ENCODE measurements at regions not wholly inside any gene's neighbourhood (a gene's known extent, or its start where the extent isn't known, plus 50 kb on each side); places are given as distances from the start of the nearest gene placed in this dataset.

GRCh38 chr7:34337163-34337562, 320.9 kb upstream of the NPSR1 start:
- H3K9me3 Mint-ChIP-seq (ENCODE audit: unreplicated experiment): peaks cover 10% of the 10 kb centered on the region
- intact Hi-C loops (cut with micrococcal nuclease; ENCODE audit: unreplicated experiment): no loop called here
- CTCF ChIA-PET: no interaction called here

DNA sequence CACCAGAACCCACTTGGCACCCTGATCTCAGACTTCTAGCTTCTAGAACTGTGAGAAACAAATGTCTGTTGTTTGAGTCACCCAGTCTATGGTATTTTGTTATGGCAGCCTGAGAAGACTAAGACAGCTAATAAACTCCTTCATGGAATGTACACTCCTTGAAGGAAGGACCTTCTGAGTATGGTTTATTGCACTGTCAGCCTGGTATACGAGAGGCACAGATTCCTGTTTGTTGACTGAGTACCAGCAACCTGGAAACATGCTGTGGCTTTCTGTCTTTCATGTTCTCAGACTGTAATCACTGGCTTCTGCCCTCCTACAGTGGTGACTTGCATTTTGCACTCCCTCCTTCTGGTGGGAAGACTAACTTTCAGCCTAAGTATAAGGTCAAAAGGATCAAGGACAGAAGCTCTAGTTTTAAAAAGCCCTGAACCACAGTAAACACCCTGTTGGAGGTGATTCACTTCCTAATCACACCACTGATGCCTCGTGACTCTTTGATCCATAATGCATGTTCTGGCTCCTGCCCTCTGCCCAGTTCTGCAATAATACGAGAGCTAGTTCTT, 319.0 kb upstream of the NPSR1 start:
- no TSS peak for BruUV-seq (replicated peaks)
- POLR2A ChIA-PET: no interaction called here
- H3K27ac Mint-ChIP-seq (ENCODE audit: unreplicated experiment): no peak overlapping the region

More at GRCh38 chr7:34337163-34337562, 320.9 kb upstream of the NPSR1 start:
- no peaks in the 10 kb centered on the region for H3K4me1 Mint-ChIP-seq (ENCODE audit: low read depth, unreplicated experiment)
- H3K27me3 Mint-ChIP-seq (ENCODE audit: insufficient read depth, unreplicated experiment): peaks cover 14% of the 10 kb centered on the region
- no peak overlapping the region for H3K27ac Mint-ChIP-seq (ENCODE audit: unreplicated experiment)
- TF ChIP-seq, protein P1, sequence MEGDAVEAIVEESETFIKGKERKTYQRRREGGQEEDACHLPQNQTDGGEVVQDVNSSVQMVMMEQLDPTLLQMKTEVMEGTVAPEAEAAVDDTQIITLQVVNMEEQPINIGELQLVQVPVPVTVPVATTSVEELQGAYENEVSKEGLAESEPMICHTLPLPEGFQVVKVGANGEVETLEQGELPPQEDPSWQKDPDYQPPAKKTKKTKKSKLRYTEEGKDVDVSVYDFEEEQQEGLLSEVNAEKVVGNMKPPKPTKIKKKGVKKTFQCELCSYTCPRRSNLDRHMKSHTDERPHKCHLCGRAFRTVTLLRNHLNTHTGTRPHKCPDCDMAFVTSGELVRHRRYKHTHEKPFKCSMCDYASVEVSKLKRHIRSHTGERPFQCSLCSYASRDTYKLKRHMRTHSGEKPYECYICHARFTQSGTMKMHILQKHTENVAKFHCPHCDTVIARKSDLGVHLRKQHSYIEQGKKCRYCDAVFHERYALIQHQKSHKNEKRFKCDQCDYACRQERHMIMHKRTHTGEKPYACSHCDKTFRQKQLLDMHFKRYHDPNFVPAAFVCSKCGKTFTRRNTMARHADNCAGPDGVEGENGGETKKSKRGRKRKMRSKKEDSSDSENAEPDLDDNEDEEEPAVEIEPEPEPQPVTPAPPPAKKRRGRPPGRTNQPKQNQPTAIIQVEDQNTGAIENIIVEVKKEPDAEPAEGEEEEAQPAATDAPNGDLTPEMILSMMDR (IDR thresholded peaks at IDR 0.05; ENCODE audit: insufficient read depth in 1 of 2, low read depth in 1 of 2, low read length in 1 of 2, severe bottlenecking in 1 of 2, unreplicated experiment in 1 of 2): no peak
- no TSS peak for BruUV-seq (replicated peaks)
- POLR2A ChIA-PET: no interaction called here
- Histone ChIP-seq H3K36me3 (ENCODE audit: control insufficient read depth, insufficient read depth, low read length) (no peaks in the 10 kb centered on the region), H3K4me3 (ENCODE audit: low read depth, low read length) (no peak overlapping the region), H3K9me3 (no peaks in the 10 kb centered on the region), H3K4me1 (no peaks in the 10 kb centered on the region), H3K27me3 (replicated peaks; ENCODE audit: control insufficient read depth, insufficient read depth, low read length) (no peaks in the 10 kb centered on the region)
- no peaks in the 10 kb centered on the region for H3K36me3 Mint-ChIP-seq (ENCODE audit: insufficient read depth, unreplicated experiment)
- DNase-seq: no peak
- H3K4me3 Mint-ChIP-seq (ENCODE audit: unreplicated experiment): no peak overlapping the region

DNA sequence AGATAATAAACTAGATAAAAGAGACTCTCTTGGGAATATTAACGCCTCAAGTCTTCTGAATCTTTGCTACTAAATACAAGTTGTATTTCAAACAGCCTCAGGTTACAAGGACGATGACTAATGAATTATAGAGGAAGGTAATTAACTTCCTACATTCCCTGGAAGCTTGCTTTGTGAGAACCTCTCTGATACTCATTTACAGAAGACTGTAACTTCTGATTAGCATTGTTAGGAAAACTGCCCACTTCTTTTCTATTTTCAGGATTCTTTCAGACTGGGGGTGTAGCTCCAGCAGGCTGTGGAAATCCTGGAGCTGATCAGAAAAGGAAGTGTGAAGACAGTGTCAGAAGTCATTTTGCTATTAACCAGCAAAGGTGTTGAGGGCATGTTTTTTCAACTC, 316.7 kb upstream of the NPSR1 start:
- no TSS peak for BruUV-seq (replicated peaks)
- TF ChIP-seq, protein P1 (IDR thresholded peaks at IDR 0.05; ENCODE audit: insufficient read depth in 1 of 2, low read depth in 1 of 2, low read length in 1 of 2, severe bottlenecking in 1 of 2, unreplicated experiment in 1 of 2): no peak
- no peak overlapping the region for H3K4me3 Mint-ChIP-seq (ENCODE audit: unreplicated experiment)
- ChIA-PET CTCF (interaction anchor here (0.6 to 1.5 kb wide), 3 partner anchors 20 to 204 kb away, joined by 3 to 4 read pairs (median 3); no protein-coding TSS in a partner anchor), POLR2A (no interaction called here)
- H3K27me3 Mint-ChIP-seq (ENCODE audit: insufficient read depth, unreplicated experiment): peaks cover 3% of the 10 kb centered on the region
- no peaks in the 10 kb centered on the region for H3K4me1 Mint-ChIP-seq (ENCODE audit: low read depth, unreplicated experiment)
- H3K27me3 ChIP-seq (replicated peaks; ENCODE audit: control insufficient read depth, insufficient read depth, low read length): no peaks in the 10 kb centered on the region
- no peak overlapping the region for H3K4me3 ChIP-seq (ENCODE audit: low read depth, low read length)
- no peak for DNase-seq
- H3K9me3 Mint-ChIP-seq (ENCODE audit: unreplicated experiment): peaks cover 10% of the 10 kb centered on the region
- H3K36me3 Mint-ChIP-seq (ENCODE audit: insufficient read depth, unreplicated experiment): no peaks in the 10 kb centered on the region
- no peak overlapping the region for H3K27ac Mint-ChIP-seq (ENCODE audit: unreplicated experiment)
- intact Hi-C loops (cut with micrococcal nuclease; ENCODE audit: unreplicated experiment): no loop called here
- no peaks in the 10 kb centered on the region for H3K4me1 ChIP-seq
- H3K36me3 ChIP-seq (ENCODE audit: control insufficient read depth, insufficient read depth, low read length): no peaks in the 10 kb centered on the region
- H3K9me3 ChIP-seq: no peaks in the 10 kb centered on the region

More for the DNA sequence above, 319.0 kb upstream of the NPSR1 start:
- H3K4me1 Mint-ChIP-seq (ENCODE audit: low read depth, unreplicated experiment): no peaks in the 10 kb centered on the region
- Histone ChIP-seq H3K4me1 (no peaks in the 10 kb centered on the region), H3K36me3 (ENCODE audit: control insufficient read depth, insufficient read depth, low read length) (no peaks in the 10 kb centered on the region), H3K27me3 (replicated peaks; ENCODE audit: control insufficient read depth, insufficient read depth, low read length) (no peaks in the 10 kb centered on the region), H3K9me3 (no peaks in the 10 kb centered on the region), H3K4me3 (ENCODE audit: low read depth, low read length) (no peak overlapping the region)
- no peaks in the 10 kb centered on the region for H3K36me3 Mint-ChIP-seq (ENCODE audit: insufficient read depth, unreplicated experiment)
- TF ChIP-seq, protein P1 (IDR thresholded peaks at IDR 0.05; ENCODE audit: insufficient read depth in 1 of 2, low read depth in 1 of 2, low read length in 1 of 2, severe bottlenecking in 1 of 2, unreplicated experiment in 1 of 2): no peak
- no peak overlapping the region for H3K4me3 Mint-ChIP-seq (ENCODE audit: unreplicated experiment)
- intact Hi-C loops (cut with micrococcal nuclease; ENCODE audit: unreplicated experiment): no loop called here
- H3K27me3 Mint-ChIP-seq (ENCODE audit: insufficient read depth, unreplicated experiment): peaks cover 8% of the 10 kb centered on the region
- CTCF ChIA-PET: no interaction called here
- no peak for DNase-seq
- H3K9me3 Mint-ChIP-seq (ENCODE audit: unreplicated experiment): peaks cover 10% of the 10 kb centered on the region
